ENCODE measurements at regions not wholly inside any gene's neighbourhood (a gene's known extent, or its start where the extent isn't known, plus 50 kb on each side); places are given as distances from the start of the nearest gene placed in this dataset.
"Not testable (repeated sequence)": the region's sequence is repeated elsewhere in the genome, so short reads cannot be mapped to it uniquely, and the experiment has no call there.

GRCh38 chr3:168975576-168975975, 687.9 kb downstream of the MECOM start:
- DNase-seq, result no peak

DNA sequence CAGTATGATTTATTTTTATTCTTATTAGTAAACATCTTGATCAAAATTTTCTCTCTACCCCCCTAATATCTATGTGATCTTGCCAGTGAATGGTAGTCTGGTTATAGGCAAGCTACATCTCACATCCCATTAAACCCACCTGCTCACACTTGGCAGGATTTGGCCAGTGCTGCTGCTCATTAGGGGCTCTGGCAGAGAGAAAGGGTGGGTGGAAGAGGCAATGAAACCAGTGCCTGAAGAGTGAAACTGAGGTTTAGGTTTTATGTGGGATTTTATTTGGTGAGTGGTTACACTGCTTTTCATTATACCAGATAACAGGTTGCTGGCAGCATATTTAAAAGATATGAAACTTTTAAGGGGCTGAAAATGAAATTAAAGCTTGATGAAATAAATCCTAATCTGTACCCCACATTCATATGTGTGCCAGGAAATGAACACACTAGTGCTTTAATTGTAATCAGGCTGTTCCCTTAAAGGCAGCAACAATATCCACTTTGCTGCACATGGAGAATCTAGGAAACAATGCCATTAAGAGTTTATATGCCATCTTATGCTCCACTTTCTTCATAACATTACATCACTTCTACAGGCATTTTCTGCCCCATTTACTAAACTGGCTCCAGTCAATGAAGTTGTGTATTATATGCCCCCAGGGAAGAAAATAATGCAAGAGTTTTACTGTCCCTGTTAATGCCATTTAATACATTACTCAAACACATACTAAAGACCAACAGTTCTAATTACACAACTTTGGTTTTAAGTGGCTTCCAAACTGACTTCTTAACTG, 688.7 kb downstream of the MECOM start:
- DNase-seq, result no peak

GRCh38 chr3:168973897-168974296, 689.6 kb downstream of the MECOM start:
- no peak for DNase-seq

- no peak for DNase-seq
These were observed 690.3 kb downstream of the MECOM start for GRCh38 chr3:168973206-168973605.

DNA sequence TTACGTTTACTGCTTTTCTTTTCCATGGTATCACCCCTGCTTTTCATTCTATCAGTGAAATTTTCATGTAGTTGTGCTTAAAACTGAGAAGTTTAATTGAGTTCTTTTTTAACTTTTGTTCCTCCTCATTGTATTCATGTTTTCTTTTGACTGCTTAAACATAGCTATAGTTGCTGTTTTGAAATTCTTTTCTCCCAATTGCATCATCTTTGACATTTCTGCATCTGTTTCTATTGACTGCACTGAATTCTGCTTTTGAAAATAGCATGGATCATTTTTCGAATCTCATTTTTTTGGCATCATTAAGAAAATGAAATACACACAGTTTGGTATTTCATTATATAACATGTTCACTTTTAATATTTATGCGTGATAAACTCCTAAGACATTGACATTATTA, 694.9 kb downstream of the MECOM start:
- DNase-seq, result no peak

DNA sequence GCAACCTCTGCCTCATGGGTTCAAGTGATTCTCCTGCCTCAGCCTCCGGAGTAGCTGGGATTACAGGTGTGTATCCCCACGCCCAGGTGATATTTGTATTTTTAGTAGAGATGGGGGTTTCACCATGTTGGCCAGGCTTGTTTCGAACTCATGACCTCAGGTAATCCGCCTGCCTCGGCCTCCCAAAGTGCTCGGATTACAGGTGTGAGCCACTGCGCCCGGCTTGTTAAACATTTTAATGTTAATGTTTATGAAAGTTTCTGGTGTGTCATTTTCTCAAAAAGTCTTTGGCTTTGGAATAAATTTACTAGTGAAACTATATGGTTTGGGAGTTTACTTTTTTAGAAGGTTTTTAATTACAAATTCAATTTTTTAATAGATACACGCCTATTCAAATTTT, 698.8 kb downstream of the MECOM start:
- no peak for DNase-seq

GRCh38 chr3:168961271-168961670, 702.2 kb downstream of the MECOM start:
- DNase-seq, result no peak

- no peak for DNase-seq
These were observed 703.8 kb downstream of the MECOM start for GRCh38 chr3:168959731-168960130.

- DNase-seq, result no peak
These were observed 705.0 kb downstream of the MECOM start for GRCh38 chr3:168958466-168958865.

- DNase-seq, result no peak
These were observed 707.4 kb downstream of the MECOM start for GRCh38 chr3:168956076-168956475.

GRCh38 chr3:168952551-168952950, 711.0 kb downstream of the MECOM start:
- DNase-seq, result no peak

GRCh38 chr3:168951884-168952283, 711.6 kb downstream of the MECOM start:
- no peak for DNase-seq

DNA sequence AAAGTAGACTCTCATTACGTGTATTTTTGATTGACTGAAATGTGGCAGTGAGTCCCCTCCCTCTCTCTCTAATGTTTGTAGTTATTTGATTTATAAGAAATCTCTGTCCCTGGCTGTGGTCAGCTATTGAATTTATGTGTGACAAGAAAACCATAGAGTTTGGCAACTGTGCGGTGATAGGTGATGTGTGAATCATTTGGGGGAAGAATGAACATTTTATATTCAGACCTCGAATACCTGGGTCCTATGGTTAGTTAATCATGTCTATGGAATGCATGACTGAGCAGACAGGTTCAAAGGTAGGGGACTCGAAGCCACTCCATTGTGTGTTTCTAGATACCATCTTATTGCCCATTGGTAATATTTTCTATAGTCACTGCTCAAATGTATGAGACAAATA, 712.1 kb downstream of the MECOM start:
- no peak for DNase-seq

- no peak for DNase-seq
These were observed 712.9 kb downstream of the MECOM start for GRCh38 chr3:168950622-168951021.

DNA sequence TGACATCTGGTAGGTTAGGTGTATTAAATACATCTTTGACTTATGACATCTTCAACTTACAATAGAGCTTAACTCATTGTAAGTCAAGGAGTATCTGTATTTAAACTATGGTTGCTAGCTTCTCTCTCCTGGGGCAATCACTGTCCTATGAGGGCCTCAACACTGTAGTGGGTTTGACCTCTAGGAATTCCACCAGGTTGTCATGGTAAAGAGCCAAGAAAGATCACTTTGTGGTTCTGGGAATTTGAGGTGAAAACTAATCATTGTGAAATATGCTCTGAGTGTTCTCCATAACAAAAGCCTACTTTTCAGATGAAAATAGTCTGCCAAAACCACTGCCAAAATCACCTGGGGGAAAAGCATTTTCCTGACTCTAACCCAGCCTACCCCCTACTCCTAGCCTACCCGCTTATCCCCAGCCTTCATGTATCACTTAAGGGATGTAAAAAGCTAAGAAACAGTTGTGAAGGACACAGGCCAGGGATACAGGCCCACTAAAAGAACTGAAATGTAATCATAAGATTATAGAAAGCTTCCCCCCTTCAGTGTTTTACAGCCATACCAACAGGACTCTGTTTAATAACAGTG, 723.8 kb downstream of the MECOM start:
- no peak for DNase-seq

GRCh38 chr3:168933614-168934013, 729.9 kb downstream of the MECOM start:
- no peak for DNase-seq

GRCh38 chr3:168929997-168930396, 733.5 kb downstream of the MECOM start:
- DNase-seq, result not testable (repeated sequence)

- DNase-seq, result no peak
These were observed 737.1 kb downstream of the MECOM start for GRCh38 chr3:168926426-168926825.

GRCh38 chr3:168925568-168925967, 737.9 kb downstream of the MECOM start:
- DNase-seq, result no peak

DNA sequence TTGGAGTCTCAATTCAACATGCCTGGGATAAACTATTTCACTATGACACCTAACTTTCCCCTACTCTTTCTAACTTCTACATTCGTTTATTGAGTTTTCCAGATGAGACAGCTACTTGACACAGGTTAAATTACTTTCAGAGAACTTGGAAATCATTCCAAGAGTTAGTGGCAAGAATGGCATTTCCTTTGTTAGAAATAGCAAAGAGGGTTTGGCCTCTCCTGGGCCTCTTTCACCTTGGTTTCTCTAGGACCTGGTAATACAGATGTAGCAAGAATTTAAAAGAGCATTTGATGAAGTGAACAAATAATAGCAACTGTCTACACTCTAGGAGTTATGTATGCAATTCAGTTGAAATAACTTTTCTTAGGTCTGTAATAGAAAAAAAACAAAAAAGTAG, 748.9 kb downstream of the MECOM start:
- no peak for DNase-seq

GRCh38 chr3:168909260-168909659, 754.3 kb downstream of the MECOM start:
- DNase-seq, result no peak

- no peak for DNase-seq
These were observed 768.1 kb downstream of the MECOM start for GRCh38 chr3:168895419-168895818.

GRCh38 chr3:168894214-168894613, 769.3 kb downstream of the MECOM start:
- DNase-seq, result no peak

DNA sequence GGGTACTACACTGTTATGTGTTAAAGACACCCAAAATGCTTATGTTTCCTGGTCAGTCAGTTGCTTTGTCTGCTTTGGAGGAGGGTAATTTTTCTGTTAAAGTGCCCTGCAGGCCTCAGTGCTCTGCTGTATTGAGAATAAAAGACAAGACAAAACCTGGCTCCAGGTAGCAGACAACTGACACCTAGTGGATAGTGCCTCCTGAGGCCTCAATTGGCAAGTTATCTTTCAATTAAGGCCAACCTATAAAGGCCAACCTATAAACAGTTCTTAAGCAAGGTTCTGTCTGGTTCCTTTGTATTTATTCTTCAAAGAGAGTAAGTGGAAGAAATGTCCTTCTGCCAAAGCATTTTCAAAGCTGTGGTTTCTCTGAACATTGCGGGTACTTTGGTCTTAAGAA, 773.8 kb downstream of the MECOM start:
- no peak for DNase-seq

- no peak for DNase-seq
These were observed 774.7 kb downstream of the MECOM start for GRCh38 chr3:168888781-168889180.

Data from CD4-positive, alpha-beta T cell treated with Interleukin-21 for 1 hour (primary cell).